ENCODE measurements at regions not wholly inside any gene's neighbourhood (a gene's known extent, or its start where the extent isn't known, plus 50 kb on each side); places are given as distances from the start of the nearest gene placed in this dataset.

- WGBS, 5 donors = 91 to 100% (median 95%) methylated on average over 1 of the region's 1 CpG
- Histone ChIP-seq H3K4me1 (peaks cover 8 to 45% (median 21%) of the 10 kb centered on the region in 6 donors), H3K27ac (peak overlapping the region in 3 of 8 donors; percentile 55 to 72 (median 70)), H3K9me3 (no peaks in the 10 kb centered on the region), H3K27me3 (replicated peaks in 1 of 7) (no peaks in the 10 kb centered on the region), H3K36me3 (no peaks in the 10 kb centered on the region), H3K4me3 (no peak overlapping the region)
- TF ChIP-seq POLR2A (IDR thresholded peaks at IDR 0.05) (no peak), POLR2AphosphoS5 (IDR thresholded peaks at IDR 0.05) (no peak)
- TF ChIP-seq, protein P1, sequence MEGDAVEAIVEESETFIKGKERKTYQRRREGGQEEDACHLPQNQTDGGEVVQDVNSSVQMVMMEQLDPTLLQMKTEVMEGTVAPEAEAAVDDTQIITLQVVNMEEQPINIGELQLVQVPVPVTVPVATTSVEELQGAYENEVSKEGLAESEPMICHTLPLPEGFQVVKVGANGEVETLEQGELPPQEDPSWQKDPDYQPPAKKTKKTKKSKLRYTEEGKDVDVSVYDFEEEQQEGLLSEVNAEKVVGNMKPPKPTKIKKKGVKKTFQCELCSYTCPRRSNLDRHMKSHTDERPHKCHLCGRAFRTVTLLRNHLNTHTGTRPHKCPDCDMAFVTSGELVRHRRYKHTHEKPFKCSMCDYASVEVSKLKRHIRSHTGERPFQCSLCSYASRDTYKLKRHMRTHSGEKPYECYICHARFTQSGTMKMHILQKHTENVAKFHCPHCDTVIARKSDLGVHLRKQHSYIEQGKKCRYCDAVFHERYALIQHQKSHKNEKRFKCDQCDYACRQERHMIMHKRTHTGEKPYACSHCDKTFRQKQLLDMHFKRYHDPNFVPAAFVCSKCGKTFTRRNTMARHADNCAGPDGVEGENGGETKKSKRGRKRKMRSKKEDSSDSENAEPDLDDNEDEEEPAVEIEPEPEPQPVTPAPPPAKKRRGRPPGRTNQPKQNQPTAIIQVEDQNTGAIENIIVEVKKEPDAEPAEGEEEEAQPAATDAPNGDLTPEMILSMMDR (IDR thresholded peaks at IDR 0.05 in 8 of 11, conservative IDR thresholded peaks at IDR 0.05 in 3 of 11) = no peak
- intact Hi-C loops (cut with DNase I; ENCODE audit: low total_unique reads) = no loop called here
- DNase-seq = no peak
Measured at GRCh38 chr6:12364621-12365020, 74.5 kb downstream of the EDN1 start.

DNA sequence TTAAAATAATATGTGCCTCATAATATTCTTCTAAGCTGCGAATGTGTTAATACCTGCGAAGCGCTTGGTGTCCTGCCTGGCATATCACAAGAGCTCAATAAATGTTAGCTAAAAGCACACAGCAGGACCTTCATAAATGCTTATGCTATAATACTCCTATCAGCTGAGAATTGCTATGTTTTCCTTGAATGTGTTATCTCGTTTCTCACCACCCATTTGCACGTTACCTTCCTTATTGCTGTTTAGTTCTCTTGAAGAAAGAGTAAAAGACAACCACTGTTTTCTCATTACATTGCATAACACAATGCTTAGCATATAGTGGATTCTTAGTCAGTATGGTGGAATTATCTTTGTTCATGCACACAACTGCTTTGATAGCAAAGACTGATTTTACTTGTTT lies 76.6 kb downstream of the EDN1 start:
- H3K27ac ChIP-seq = no peak overlapping the region
- no peaks in the 10 kb centered on the region for H3K27me3 ChIP-seq (replicated peaks in 1 of 7)
- peaks cover 8 to 50% (median 19%) of the 10 kb centered on the region in 6 donors for H3K4me1 ChIP-seq
- 79 to 94% (median 91%) methylated on average over 5 of the region's 5 CpGs for WGBS, 5 donors
- intact Hi-C loops (cut with DNase I; ENCODE audit: low total_unique reads) = no loop called here
- no peaks in the 10 kb centered on the region for H3K36me3 ChIP-seq
- TF ChIP-seq POLR2AphosphoS5 (IDR thresholded peaks at IDR 0.05) = no peak
- TF ChIP-seq POLR2A (IDR thresholded peaks at IDR 0.05) = no peak
- TF ChIP-seq, protein P1 (IDR thresholded peaks at IDR 0.05 in 8 of 11, conservative IDR thresholded peaks at IDR 0.05 in 3 of 11) = no peak
- H3K9me3 ChIP-seq = no peaks in the 10 kb centered on the region
- no peak overlapping the region for H3K4me3 ChIP-seq
- no peak for DNase-seq

DNA sequence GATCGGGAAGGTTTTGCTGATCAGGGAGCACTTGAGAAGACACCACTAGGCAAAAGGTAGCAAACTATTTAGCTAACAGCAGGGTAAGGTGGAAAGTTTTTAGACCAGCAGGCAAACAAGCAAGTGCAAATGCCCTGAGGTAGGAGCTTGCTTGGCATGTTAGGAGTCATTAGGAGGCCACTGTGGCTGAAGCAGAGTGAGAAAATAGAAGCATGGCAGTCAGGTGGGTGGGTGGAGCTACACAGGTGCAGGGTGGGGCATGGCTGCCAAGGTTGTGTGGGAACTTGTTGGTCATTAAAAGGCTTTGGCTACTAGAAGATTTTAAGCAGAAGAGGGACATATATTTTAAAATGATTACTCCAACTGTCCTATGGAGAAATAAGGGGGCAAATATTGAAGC lies 77.3 kb downstream of the EDN1 start:
- DNase-seq = no peak
- intact Hi-C loops (cut with DNase I; ENCODE audit: low total_unique reads) = no loop called here
- H3K4me1 ChIP-seq = peaks cover 8 to 45% (median 18%) of the 10 kb centered on the region in 6 donors
- no peaks in the 10 kb centered on the region for H3K27me3 ChIP-seq (replicated peaks in 1 of 7)
- H3K27ac ChIP-seq = no peak overlapping the region
- no peaks in the 10 kb centered on the region for H3K9me3 ChIP-seq
- no peak overlapping the region for H3K4me3 ChIP-seq
- H3K36me3 ChIP-seq = no peaks in the 10 kb centered on the region
- WGBS, 5 donors = 95 to 99% (median 97%) methylated on average over 1 of the region's 1 CpG
- TF ChIP-seq POLR2AphosphoS5 (IDR thresholded peaks at IDR 0.05) (no peak), POLR2A (IDR thresholded peaks at IDR 0.05) (no peak)
- TF ChIP-seq, protein P1 (IDR thresholded peaks at IDR 0.05 in 8 of 11, conservative IDR thresholded peaks at IDR 0.05 in 3 of 11) = no peak

DNA sequence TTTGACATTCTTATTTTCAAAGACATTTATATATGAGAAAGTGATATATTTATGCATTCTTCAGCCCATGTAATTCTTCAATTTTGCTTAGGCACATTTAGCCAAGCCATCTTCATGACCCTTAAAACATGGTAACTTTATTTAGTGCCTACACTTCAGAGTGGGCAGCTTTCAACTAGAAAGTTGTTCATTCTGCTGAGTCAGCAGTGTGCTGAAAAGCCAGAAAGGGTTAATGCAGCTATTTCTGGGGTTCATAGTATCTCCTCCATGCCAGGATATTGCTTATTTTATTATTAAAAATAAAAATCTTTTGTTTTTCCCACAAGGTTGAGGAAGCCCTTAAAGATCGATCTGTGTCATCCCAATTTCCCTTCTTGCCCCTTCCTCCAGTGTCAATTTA lies 79.2 kb downstream of the EDN1 start:
- Histone ChIP-seq H3K4me3 (no peak overlapping the region), H3K4me1 (peaks cover 0 to 26% (median 5%) of the 10 kb centered on the region in 6 donors), H3K27me3 (replicated peaks in 1 of 7) (no peaks in the 10 kb centered on the region), H3K27ac (peak overlapping the region in 4 of 8 donors; percentile 41 to 74 (median 64)), H3K36me3 (no peaks in the 10 kb centered on the region), H3K9me3 (no peaks in the 10 kb centered on the region)
- intact Hi-C loops (cut with DNase I; ENCODE audit: low total_unique reads) = no loop called here
- TF ChIP-seq, protein P1 (IDR thresholded peaks at IDR 0.05 in 8 of 11, conservative IDR thresholded peaks at IDR 0.05 in 3 of 11) = no peak
- no peak for TF ChIP-seq POLR2AphosphoS5 (IDR thresholded peaks at IDR 0.05)
- no peak for TF ChIP-seq POLR2A (IDR thresholded peaks at IDR 0.05)
- WGBS, 5 donors = 40 to 71% (median 58%) methylated on average over 1 of the region's 1 CpG
- no peak for DNase-seq

All from spleen (tissue), 11 donors.